HEK293 (cell line): ENCODE measurements at regions not wholly inside any gene's neighbourhood (a gene's known extent, or its start where the extent isn't known, plus 50 kb on each side); places are given as distances from the start of the nearest gene placed in this dataset.

Experiments
- CTCF ChIA-PET: fragments of 350-600 bp; formaldehyde crosslinking; extraction: SDS; loops from one replicate; lab custom pipeline; 2021; ENCODE audit warnings: antibody characterized with exemption; lab: Yijun Ruan, JAX
- POLR2A ChIA-PET: fragments of 300-600 bp; formaldehyde crosslinking; extraction: SDS; loops from one replicate; lab custom pipeline; 2020; ENCODE audit warnings: antibody characterized with exemption, inconsistent platforms; lab: Yijun Ruan, JAX
- H3K27ac ChIP-seq: fragments of 200-500 bp; sonication (Bioruptor generic); 2 replicates; pipeline ENCODE4 v1.5.1; 2014; ENCODE audit warnings: low read depth, low read length, control low read depth, inconsistent platforms; ENCODE audit errors: extremely low read depth
- H3K36me3 ChIP-seq, 2 experiments: fragments of 200-500 bp in 1 of 2; sonication (Bioruptor generic) in 1 of 2; 1 replicate in 1 of 2; 2 replicates in 1 of 2; pipeline ENCODE4 v1.5.1; 2014 to 2017; ENCODE audit warnings: inconsistent platforms in 2 of 2, low read length in 2 of 2; ENCODE audit not compliant: control insufficient read depth in 2 of 2, insufficient read depth in 1 of 2
- H3K4me1 ChIP-seq: fragments of 200-500 bp; sonication (Bioruptor generic); 2 replicates; pipeline ENCODE4 v1.5.1; 2014; ENCODE audit warnings: mild to moderate bottlenecking, low read length, inconsistent platforms; ENCODE audit not compliant: control insufficient read depth, insufficient read depth
- H3K4me3 ChIP-seq: 2 replicates; pipeline ENCODE4 v1.5.1; 2011; ENCODE audit warnings: low read depth, mild to moderate bottlenecking, control low read depth, low read length, moderate library complexity
- H3K9me3 ChIP-seq: fragments of 200-500 bp; sonication (Bioruptor generic); 2 replicates; pipeline ENCODE4 v1.5.1; 2014; ENCODE audit warnings: low read depth, low read length, inconsistent platforms; ENCODE audit not compliant: control insufficient read depth, insufficient read depth
- EGR2 ChIP-seq: fragments of 450-650 bp; formaldehyde crosslinking; IDR thresholded peaks from 2 replicates; pipeline ENCODE4 v1.5.1; 2016; ENCODE audit warnings: low read depth, missing biosample characterization, missing genetic modification characterization
- FEZF1 ChIP-seq: fragments of 450-650 bp; formaldehyde crosslinking; IDR thresholded peaks from 2 replicates; pipeline ENCODE4 v1.5.1; 2016; ENCODE audit warnings: missing biosample characterization, missing genetic modification characterization
- GLIS1 ChIP-seq: fragments of 450-650 bp; formaldehyde crosslinking; IDR thresholded peaks from 2 replicates; pipeline ENCODE4 v1.5.1; 2016; ENCODE audit warnings: missing biosample characterization, missing genetic modification characterization
- GLIS2 ChIP-seq: fragments of 450-650 bp; formaldehyde crosslinking; IDR thresholded peaks from 2 replicates; pipeline ENCODE4 v1.5.1; 2016; ENCODE audit warnings: missing biosample characterization, missing genetic modification characterization
- KLF10 ChIP-seq: fragments of 450-650 bp; IDR thresholded peaks from 2 replicates; pipeline ENCODE4 v1.5.1; 2018; ENCODE audit warnings: missing biosample characterization, mild to moderate bottlenecking, missing genetic modification characterization
- PBX3 ChIP-seq: sonication (generic); formaldehyde crosslinking; IDR thresholded peaks from 2 replicates; pipeline ENCODE4 v1.8.1; 2022; ENCODE audit warnings: mild to moderate bottlenecking, moderate library complexity, missing genetic modification reagents
- ZBTB1 ChIP-seq: fragments of 450-650 bp; formaldehyde crosslinking; IDR thresholded peaks from 2 replicates; pipeline ENCODE4 v1.5.1; 2016; ENCODE audit warnings: missing biosample characterization, missing genetic modification characterization
- ZBTB21 ChIP-seq: fragments of 450-650 bp; formaldehyde crosslinking; IDR thresholded peaks from 2 replicates; pipeline ENCODE4 v1.5.1; 2017; ENCODE audit warnings: missing biosample characterization, missing genetic modification characterization
- ZBTB26 ChIP-seq: fragments of 450-650 bp; formaldehyde crosslinking; optimal IDR thresholded peaks from 2 replicates; pipeline ENCODE3; 2016; ENCODE audit warnings: missing biosample characterization, mild to moderate bottlenecking, missing genetic modification characterization
- ZBTB8A ChIP-seq: fragments of 450-650 bp; formaldehyde crosslinking; IDR thresholded peaks from 2 replicates; pipeline ENCODE4 v1.5.1; 2016; ENCODE audit warnings: missing biosample characterization, missing genetic modification characterization
- ZFHX2 ChIP-seq: fragments of 450-650 bp; formaldehyde crosslinking; conservative IDR thresholded peaks from 2 replicates; pipeline ENCODE4 v1.5.1; 2016; ENCODE audit warnings: missing biosample characterization, missing genetic modification characterization
- ZIC2 ChIP-seq: fragments of 450-650 bp; formaldehyde crosslinking; IDR thresholded peaks from 2 replicates; pipeline ENCODE4 v1.5.1; 2016; ENCODE audit warnings: missing biosample characterization, missing genetic modification characterization
- ZNF132 ChIP-seq: fragments of 450-650 bp; formaldehyde crosslinking; IDR thresholded peaks from 2 replicates; pipeline ENCODE4 v1.5.1; 2017; ENCODE audit warnings: missing biosample characterization, missing genetic modification characterization, borderline replicate concordance
- ZNF239 ChIP-seq: fragments of 450-650 bp; formaldehyde crosslinking; IDR thresholded peaks from 2 replicates; pipeline ENCODE4 v1.5.1; 2016; ENCODE audit warnings: missing biosample characterization, missing genetic modification characterization
- ZNF324 ChIP-seq: fragments of 450-650 bp; formaldehyde crosslinking; IDR thresholded peaks from 2 replicates; pipeline ENCODE4 v1.5.1; 2016; ENCODE audit warnings: missing biosample characterization, missing genetic modification characterization
- ZNF335 ChIP-seq: fragments of 450-650 bp; formaldehyde crosslinking; conservative IDR thresholded peaks from 2 replicates; pipeline ENCODE4 v1.5.1; 2016; ENCODE audit warnings: missing biosample characterization, missing genetic modification characterization
- ZNF394 ChIP-seq: fragments of 450-650 bp; formaldehyde crosslinking; IDR thresholded peaks from 2 replicates; pipeline ENCODE4 v1.5.1; 2016; ENCODE audit warnings: missing biosample characterization, missing genetic modification characterization, mild to moderate bottlenecking, moderate library complexity, borderline replicate concordance
- ZNF629 ChIP-seq: fragments of 450-650 bp; formaldehyde crosslinking; IDR thresholded peaks from 2 replicates; pipeline ENCODE4 v1.5.1; 2017; ENCODE audit warnings: missing biosample characterization, missing genetic modification characterization
- ZNF704 ChIP-seq: fragments of 450-650 bp; formaldehyde crosslinking; IDR thresholded peaks from 2 replicates; pipeline ENCODE4 v1.5.1; 2016; ENCODE audit warnings: missing biosample characterization, missing genetic modification characterization
- ZSCAN4 ChIP-seq: fragments of 450-650 bp; formaldehyde crosslinking; IDR thresholded peaks from 2 replicates; pipeline ENCODE4 v1.5.1; 2017; ENCODE audit warnings: missing biosample characterization, missing genetic modification characterization
- TF ChIP-seq, protein P1 (sequence below): fragments of 450-650 bp; formaldehyde crosslinking; IDR thresholded peaks from 2 replicates; pipeline ENCODE4 v1.5.1; 2016; ENCODE audit warnings: missing biosample characterization, missing genetic modification characterization
- TF ChIP-seq, protein P2 (sequence below): fragments of 450-650 bp; IDR thresholded peaks from 2 replicates; pipeline ENCODE4 v1.5.1; 2018; ENCODE audit warnings: missing biosample characterization, missing genetic modification characterization
- TF ChIP-seq, protein P3 (sequence below): fragments of 450-650 bp; formaldehyde crosslinking; IDR thresholded peaks from 2 replicates; pipeline ENCODE4 v1.5.1; 2017; ENCODE audit warnings: missing biosample characterization, missing genetic modification characterization
- TF ChIP-seq, protein P4 (sequence below): fragments of 450-650 bp; formaldehyde crosslinking; conservative IDR thresholded peaks from 2 replicates; pipeline ENCODE4 v1.5.1; 2016; ENCODE audit warnings: low read depth, missing biosample characterization, missing genetic modification characterization

DNA sequence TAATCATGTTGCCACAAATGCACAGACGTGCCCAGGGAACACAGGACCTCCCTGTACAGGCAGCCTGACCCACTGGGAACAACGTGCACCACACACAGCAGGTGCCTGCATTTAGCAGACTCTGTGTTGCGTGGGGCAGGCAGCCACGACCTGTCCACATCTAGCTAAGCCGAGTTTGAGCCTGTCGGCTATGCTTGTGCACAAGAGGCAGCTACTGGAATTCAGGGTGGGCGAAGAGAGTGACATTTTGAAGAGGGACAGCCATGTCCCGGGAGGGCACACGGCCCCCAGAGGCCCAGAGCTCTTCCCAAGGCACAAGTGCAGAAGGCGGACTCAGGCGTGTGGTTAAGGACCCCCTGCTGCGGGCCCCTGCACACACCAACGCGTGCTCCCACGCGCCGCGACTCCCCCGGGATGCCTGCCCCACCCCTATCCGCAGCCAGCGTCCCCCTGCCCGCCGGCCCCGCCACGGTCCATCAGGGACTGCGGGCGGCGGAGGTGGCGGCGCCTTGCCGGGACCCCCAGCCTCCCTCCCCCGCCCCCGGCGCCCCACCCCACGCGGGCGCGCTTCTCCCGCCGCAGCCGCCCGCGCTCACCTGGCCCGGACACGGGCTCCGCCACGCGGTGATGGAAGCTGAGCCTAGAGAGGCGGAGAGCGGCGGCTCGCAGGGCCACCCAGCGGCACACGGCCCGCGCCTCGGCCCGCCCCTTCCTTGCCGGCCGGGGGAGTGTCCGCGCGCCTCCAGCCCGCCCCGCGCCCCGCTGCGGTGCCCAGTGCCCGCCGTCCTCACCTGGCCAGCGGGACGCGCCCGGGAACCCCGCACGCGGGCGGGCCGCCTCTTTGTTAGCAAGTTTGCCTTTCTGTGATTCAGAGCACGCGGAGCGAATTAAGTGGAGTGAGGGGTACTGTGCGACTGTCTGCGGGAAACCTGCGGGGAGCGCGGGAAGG lies 125.3 kb upstream of the PRMT8 start:
- Histone ChIP-seq H3K4me1 (no peaks in the 10 kb centered on the region; the same call in 1 of the 2 replicates), H3K27ac (peak overlapping the region; percentile 41; the same call in 1 of the 2 replicates), H3K36me3 (no peaks in the 10 kb centered on the region), H3K4me3 (peak overlapping the region; percentile 40), H3K9me3 (no peaks in the 10 kb centered on the region)
- ChIA-PET CTCF (interaction anchor here (1.5 kb wide), 1 partner anchor 66 kb away, joined by 6 read pairs; no protein-coding TSS in a partner anchor), POLR2A (no interaction called here)
- TF ChIP-seq ZNF239 (tag by site-specific recombination) (no peak), ZSCAN4 (tag by site-specific recombination) (no peak), ZNF335 (tag by site-specific recombination) (peak; percentile 89), ZNF704 (tag by site-specific recombination) (no peak), ZBTB1 (tag by site-specific recombination) (no peak), ZBTB8A (tag by site-specific recombination) (peak; percentile 79), ZFHX2 (tag by site-specific recombination) (peak; percentile 95), ZIC2 (tag by site-specific recombination) (peak; percentile 46), PBX3 (0 out of 2 replicates have a peak, but pooled peaks have one; percentile 35), ZBTB26 (tag by site-specific recombination) (peak; percentile 34), GLIS1 (tag by site-specific recombination) (peak; percentile 95), GLIS2 (tag by site-specific recombination) (peak; percentile 71), ZNF394 (no peak), ZNF629 (tag by site-specific recombination) (no peak), EGR2 (tag by site-specific recombination) (peak; percentile 85), FEZF1 (tag by site-specific recombination) (no peak), ZBTB21 (tag by site-specific recombination) (no peak), ZNF132 (tag by site-specific recombination) (no peak), ZNF324 (tag by site-specific recombination) (no peak), KLF10 (tag by site-specific recombination) (peak; percentile 37; the same call in 1 of the 2 replicates)
- TF ChIP-seq, protein P1, sequence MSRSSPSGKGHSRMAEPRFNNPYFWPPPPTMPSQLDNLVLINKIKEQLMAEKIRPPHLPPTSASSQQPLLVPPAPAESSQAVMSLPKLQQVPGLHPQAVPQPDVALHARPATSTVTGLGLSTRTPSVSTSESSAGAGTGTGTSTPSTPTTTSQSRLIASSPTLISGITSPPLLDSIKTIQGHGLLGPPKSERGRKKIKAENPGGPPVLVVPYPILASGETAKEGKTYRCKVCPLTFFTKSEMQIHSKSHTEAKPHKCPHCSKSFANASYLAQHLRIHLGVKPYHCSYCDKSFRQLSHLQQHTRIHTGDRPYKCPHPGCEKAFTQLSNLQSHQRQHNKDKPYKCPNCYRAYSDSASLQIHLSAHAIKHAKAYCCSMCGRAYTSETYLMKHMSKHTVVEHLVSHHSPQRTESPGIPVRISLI: no peak
- TF ChIP-seq, protein P2, sequence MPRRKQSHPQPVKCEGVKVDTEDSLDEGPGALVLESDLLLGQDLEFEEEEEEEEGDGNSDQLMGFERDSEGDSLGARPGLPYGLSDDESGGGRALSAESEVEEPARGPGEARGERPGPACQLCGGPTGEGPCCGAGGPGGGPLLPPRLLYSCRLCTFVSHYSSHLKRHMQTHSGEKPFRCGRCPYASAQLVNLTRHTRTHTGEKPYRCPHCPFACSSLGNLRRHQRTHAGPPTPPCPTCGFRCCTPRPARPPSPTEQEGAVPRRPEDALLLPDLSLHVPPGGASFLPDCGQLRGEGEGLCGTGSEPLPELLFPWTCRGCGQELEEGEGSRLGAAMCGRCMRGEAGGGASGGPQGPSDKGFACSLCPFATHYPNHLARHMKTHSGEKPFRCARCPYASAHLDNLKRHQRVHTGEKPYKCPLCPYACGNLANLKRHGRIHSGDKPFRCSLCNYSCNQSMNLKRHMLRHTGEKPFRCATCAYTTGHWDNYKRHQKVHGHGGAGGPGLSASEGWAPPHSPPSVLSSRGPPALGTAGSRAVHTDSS (tag by site-specific recombination): no peak
- TF ChIP-seq, protein P3, sequence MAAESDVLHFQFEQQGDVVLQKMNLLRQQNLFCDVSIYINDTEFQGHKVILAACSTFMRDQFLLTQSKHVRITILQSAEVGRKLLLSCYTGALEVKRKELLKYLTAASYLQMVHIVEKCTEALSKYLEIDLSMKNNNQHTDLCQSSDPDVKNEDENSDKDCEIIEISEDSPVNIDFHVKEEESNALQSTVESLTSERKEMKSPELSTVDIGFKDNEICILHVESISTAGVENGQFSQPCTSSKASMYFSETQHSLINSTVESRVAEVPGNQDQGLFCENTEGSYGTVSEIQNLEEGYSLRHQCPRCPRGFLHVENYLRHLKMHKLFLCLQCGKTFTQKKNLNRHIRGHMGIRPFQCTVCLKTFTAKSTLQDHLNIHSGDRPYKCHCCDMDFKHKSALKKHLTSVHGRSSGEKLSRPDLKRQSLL (tag by site-specific recombination): no peak
- TF ChIP-seq, protein P4, sequence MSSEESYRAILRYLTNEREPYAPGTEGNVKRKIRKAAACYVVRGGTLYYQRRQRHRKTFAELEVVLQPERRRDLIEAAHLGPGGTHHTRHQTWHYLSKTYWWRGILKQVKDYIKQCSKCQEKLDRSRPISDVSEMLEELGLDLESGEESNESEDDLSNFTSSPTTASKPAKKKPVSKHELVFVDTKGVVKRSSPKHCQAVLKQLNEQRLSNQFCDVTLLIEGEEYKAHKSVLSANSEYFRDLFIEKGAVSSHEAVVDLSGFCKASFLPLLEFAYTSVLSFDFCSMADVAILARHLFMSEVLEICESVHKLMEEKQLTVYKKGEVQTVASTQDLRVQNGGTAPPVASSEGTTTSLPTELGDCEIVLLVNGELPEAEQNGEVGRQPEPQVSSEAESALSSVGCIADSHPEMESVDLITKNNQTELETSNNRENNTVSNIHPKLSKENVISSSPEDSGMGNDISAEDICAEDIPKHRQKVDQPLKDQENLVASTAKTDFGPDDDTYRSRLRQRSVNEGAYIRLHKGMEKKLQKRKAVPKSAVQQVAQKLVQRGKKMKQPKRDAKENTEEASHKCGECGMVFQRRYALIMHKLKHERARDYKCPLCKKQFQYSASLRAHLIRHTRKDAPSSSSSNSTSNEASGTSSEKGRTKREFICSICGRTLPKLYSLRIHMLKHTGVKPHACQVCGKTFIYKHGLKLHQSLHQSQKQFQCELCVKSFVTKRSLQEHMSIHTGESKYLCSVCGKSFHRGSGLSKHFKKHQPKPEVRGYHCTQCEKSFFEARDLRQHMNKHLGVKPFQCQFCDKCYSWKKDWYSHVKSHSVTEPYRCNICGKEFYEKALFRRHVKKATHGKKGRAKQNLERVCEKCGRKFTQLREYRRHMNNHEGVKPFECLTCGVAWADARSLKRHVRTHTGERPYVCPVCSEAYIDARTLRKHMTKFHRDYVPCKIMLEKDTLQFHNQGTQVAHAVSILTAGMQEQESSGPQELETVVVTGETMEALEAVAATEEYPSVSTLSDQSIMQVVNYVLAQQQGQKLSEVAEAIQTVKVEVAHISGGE (tag by site-specific recombination): no peak
